DOHH2 (cell line): ENCODE measurements at regions not wholly inside any gene's neighbourhood (a gene's known extent, or its start where the extent isn't known, plus 50 kb on each side); places are given as distances from the start of the nearest gene placed in this dataset.

Experiments used
- H3F3A ChIP-seq: fragments of 200-600 bp; sonication (generic), shearing (Covaris generic); 2 replicates; pipeline ENCODE4 v1.6.0; 2016; ENCODE audit warnings: antibody characterized with exemption, mild to moderate bottlenecking; ENCODE audit not compliant: control insufficient read depth, insufficient read depth
- H3K27ac ChIP-seq: fragments of 200-600 bp; sonication (generic); 2 replicates; pipeline ENCODE4 v1.5.1; 2014; ENCODE audit warnings: low read depth, mild to moderate bottlenecking, low read length, moderate library complexity
- H3K27me3 ChIP-seq: fragments of 200-600 bp; sonication (generic); 2 replicates; pipeline ENCODE4 v1.6.1; 2014; ENCODE audit warnings: mild to moderate bottlenecking, low read length, mixed read lengths; ENCODE audit not compliant: control insufficient read depth
- H3K36me3 ChIP-seq: fragments of 200-600 bp; sonication (generic); 2 replicates; pipeline ENCODE4 v1.6.1; 2014; ENCODE audit warnings: mild to moderate bottlenecking, low read length, moderate library complexity, mixed read lengths; ENCODE audit not compliant: control insufficient read depth
- H3K4me1 ChIP-seq: fragments of 200-600 bp; sonication (generic); 2 replicates; pipeline ENCODE4 v1.6.1; 2014; ENCODE audit warnings: mild to moderate bottlenecking, low read length, mixed read lengths; ENCODE audit not compliant: control insufficient read depth
- H3K4me2 ChIP-seq: fragments of 200-600 bp; sonication (generic); 2 replicates; pipeline ENCODE4 v1.6.0; 2014; ENCODE audit warnings: mild to moderate bottlenecking, low read length, moderate library complexity
- H3K4me3 ChIP-seq: fragments of 200-600 bp; sonication (generic); 2 replicates; pipeline ENCODE4 v1.5.1; 2014; ENCODE audit warnings: mild to moderate bottlenecking, low read length, mixed read lengths
- H3K79me2 ChIP-seq: fragments of 200-600 bp; sonication (generic); 2 replicates; pipeline ENCODE4 v1.6.1; 2014; ENCODE audit warnings: mild to moderate bottlenecking, low read length, mixed read lengths; ENCODE audit not compliant: control insufficient read depth
- H3K9me2 ChIP-seq: fragments of 200-600 bp; sonication (generic); replicated peaks from 2 replicates; pipeline ENCODE4 v1.6.1; 2014; ENCODE audit warnings: mild to moderate bottlenecking, low read length, mixed read lengths; ENCODE audit not compliant: control insufficient read depth
- H3K9me3 ChIP-seq: fragments of 200-600 bp; sonication (generic); 2 replicates; pipeline ENCODE4 v1.6.1; 2014; ENCODE audit warnings: antibody characterized with exemption, low read length, mixed read lengths; ENCODE audit not compliant: control insufficient read depth, insufficient read depth
- H4K20me1 ChIP-seq: fragments of 200-600 bp; sonication (generic); 2 replicates; pipeline ENCODE4 v1.6.0; 2014; ENCODE audit warnings: low read depth, mild to moderate bottlenecking, antibody characterized with exemption, low read length, moderate library complexity; ENCODE audit not compliant: control insufficient read depth, insufficient read depth
- CTCF ChIP-seq: fragments of 200-600 bp; sonication (generic); IDR thresholded peaks from one replicate; pipeline ENCODE4 v1.5.1; 2014; ENCODE audit warnings: antibody characterized with exemption, mild to moderate bottlenecking, low read depth, low read length; ENCODE audit not compliant: poor library complexity, severe bottlenecking
- EZH2phosphoT487 ChIP-seq: fragments of 200-600 bp; sonication (generic); IDR thresholded peaks from 2 replicates; pipeline ENCODE4 v1.6.1; 2017; ENCODE audit warnings: borderline replicate concordance, mild to moderate bottlenecking, antibody characterized with exemption, low read length, moderate library complexity, mixed read lengths

DNA sequence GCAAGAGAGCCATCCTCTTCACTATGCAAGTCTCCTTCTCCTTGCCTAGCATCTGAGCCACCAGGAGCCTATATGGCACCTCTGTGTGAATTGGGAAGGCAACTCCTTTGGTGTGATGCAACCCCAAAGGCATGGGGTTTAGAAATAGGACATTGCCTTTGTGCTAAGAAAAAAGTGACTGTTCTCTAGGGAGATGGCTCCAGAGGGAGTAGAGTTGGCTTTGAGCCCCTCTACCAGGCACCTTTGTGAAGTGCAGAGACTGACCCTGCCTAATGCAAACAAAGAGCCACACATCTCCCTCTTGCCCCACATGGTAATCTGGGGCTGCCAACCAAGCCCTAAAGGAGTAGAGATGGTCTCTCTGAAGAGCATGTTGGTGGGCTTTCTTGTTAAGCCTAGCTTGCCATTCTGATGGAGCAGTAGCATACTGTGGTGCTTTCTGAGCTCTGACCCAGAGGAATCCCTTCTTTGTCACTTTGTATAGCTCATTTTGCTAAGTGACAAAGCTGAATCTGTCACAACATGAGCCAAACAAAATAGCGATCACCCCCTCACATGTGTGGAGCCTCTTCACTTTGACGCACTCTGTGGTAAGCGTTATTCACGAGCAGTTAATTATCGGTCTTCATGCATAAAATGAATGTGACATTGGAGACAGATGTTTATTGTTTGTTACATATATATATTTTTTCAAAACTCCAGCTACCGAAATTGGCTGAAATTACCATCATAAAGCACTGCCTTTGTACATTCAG, 74.4 kb downstream of the RWDD3 start:
- H3K9me3 ChIP-seq: no peaks in the 10 kb centered on the region
- TF ChIP-seq CTCF: no peak
- no peak for TF ChIP-seq EZH2phosphoT487
- no peaks in the 10 kb centered on the region for H3K9me2 ChIP-seq
- no peak overlapping the region for H3K4me2 ChIP-seq
- no peak overlapping the region for H3K27ac ChIP-seq
- H3F3A ChIP-seq: no peaks in the 10 kb centered on the region
- no peaks in the 10 kb centered on the region for H3K36me3 ChIP-seq
- no peaks in the 10 kb centered on the region for H3K79me2 ChIP-seq
- no peaks in the 10 kb centered on the region for H4K20me1 ChIP-seq
- H3K27me3 ChIP-seq: no peaks in the 10 kb centered on the region
- no peak overlapping the region for H3K4me3 ChIP-seq
- H3K4me1 ChIP-seq: no peaks in the 10 kb centered on the region

DNA sequence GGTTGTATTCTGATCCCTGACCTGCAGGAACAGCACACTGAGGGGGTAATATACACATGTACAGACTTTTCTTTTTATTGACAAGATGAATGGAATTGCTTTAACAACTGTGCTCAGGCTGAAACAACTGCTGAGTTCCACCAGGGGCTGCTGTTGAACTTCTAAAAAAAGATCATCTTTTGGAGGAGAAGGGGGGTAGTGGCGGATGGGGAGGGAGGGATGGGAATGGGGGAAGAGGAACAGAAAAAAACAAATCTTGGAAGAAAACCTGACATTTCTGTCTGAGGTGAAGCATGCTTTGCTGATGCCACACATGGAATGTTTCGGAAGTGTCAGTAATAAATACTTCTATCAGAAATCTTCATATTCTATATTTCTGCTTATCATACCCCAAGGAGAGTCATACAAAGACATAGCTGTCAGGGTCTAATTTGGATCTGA, 75.0 kb downstream of the RWDD3 start:
- Histone ChIP-seq H3K36me3 (no peaks in the 10 kb centered on the region), H3K79me2 (no peaks in the 10 kb centered on the region), H3K9me3 (no peaks in the 10 kb centered on the region), H3F3A (no peaks in the 10 kb centered on the region), H3K27me3 (no peaks in the 10 kb centered on the region), H3K9me2 (no peaks in the 10 kb centered on the region), H3K27ac (no peak overlapping the region), H3K4me1 (no peaks in the 10 kb centered on the region), H3K4me3 (no peak overlapping the region), H3K4me2 (no peak overlapping the region), H4K20me1 (no peaks in the 10 kb centered on the region)
- TF ChIP-seq EZH2phosphoT487 (no peak), CTCF (no peak)

- H3K27ac ChIP-seq: no peak overlapping the region
- no peak overlapping the region for H3K4me2 ChIP-seq
- no peaks in the 10 kb centered on the region for H4K20me1 ChIP-seq
- no peaks in the 10 kb centered on the region for H3K9me2 ChIP-seq
- no peaks in the 10 kb centered on the region for H3K4me1 ChIP-seq
- H3F3A ChIP-seq: no peaks in the 10 kb centered on the region
- no peaks in the 10 kb centered on the region for H3K9me3 ChIP-seq
- H3K79me2 ChIP-seq: no peaks in the 10 kb centered on the region
- H3K36me3 ChIP-seq: no peaks in the 10 kb centered on the region
- no peak overlapping the region for H3K4me3 ChIP-seq
- no peak for TF ChIP-seq CTCF
- no peaks in the 10 kb centered on the region for H3K27me3 ChIP-seq
Observed at GRCh38 chr1:95311014-95311413, 77.0 kb downstream of the RWDD3 start.
